CD4-positive, alpha-beta T cell treated with Interleukin-12 subunit alpha and Interleukin-12 subunit beta, for 1 hour (primary cell): ENCODE measurements at regions not wholly inside any gene's neighbourhood (a gene's known extent, or its start where the extent isn't known, plus 50 kb on each side); places are given as distances from the start of the nearest gene placed in this dataset.
"Not testable (repeated sequence)": the region's sequence is repeated elsewhere in the genome, so short reads cannot be mapped to it uniquely, and the experiment has no call there.

ENCODE experiments used
- DNase-seq: peaks from one replicate; pipeline ENCODE4 v3.0.0-alpha.2; 2020

- DNase-seq: no peak
Measured at GRCh38 chr2:183825710-183826109, 701.5 kb downstream of the NUP35 start.

- no peak for DNase-seq
Measured at GRCh38 chr2:183829931-183830330, 705.7 kb downstream of the NUP35 start.

DNA sequence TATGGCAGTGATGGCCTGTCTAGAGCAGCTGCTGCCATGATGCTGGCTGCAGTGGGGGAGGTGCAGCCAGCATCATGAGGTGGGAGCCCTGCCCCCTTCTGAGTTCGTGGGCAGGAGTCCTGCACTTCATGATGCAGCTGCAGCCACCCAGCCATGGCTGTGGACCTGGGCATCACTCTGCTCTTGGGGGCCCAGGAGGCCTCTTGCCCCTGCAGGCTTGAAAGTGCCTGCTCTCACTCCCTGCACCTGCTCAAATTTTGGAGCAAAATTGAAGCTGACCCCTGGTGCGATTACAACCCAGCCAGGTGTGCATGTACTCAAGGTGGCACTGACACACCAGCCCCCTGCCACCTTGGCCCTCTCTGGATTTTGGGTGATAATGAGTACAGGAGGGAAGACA is 712.9 kb downstream of the NUP35 start:
- DNase-seq: no peak

DNA sequence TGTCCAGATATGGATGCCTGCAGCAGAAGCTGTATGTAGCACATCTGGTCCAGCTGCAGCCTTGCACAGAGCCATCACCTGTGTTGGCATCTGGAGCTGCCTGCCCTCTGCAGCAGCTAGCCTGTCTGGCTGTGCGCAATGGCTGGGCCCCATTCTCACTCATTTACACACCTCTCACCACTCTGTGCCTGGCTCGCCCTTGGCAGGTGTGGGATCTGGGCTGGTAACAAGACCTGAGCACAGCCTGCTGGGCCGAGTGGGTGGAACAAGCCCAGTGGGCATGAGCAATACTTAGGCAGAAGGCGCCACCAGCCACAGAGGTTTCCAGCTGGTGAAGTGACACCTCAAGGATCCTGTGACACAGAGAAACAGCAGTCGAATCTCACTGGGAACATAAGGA is 714.1 kb downstream of the NUP35 start:
- DNase-seq: no peak

DNA sequence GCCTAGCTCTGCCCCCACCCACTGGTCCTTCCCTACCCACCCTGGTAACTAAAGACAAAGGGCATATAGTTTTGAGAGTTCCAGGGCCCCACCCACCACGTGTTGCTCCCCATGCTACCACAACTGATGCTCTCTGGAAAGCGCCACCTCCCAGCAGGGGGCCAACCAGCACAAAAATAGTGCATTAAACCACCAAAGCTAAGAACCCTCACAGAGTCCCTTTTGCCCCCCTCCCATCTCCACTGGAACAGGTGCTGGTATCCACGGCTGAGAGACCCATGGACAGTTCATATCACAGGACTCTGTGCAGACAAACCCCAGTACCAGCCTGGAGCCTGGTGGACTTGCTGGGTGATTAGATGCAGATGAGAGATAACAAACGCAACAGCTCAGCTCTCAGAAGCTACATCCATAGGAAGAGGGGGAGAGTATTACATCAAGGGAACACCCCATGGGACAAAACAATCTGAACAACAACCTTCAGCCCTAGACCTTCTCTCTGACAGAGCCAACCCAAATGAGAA is 715.9 kb downstream of the NUP35 start:
- DNase-seq: no peak

GRCh38 chr2:183849826-183850225 is 725.6 kb downstream of the NUP35 start:
- not testable (repeated sequence) for DNase-seq

GRCh38 chr2:183859129-183859528 is 734.9 kb downstream of the NUP35 start:
- no peak for DNase-seq

DNA sequence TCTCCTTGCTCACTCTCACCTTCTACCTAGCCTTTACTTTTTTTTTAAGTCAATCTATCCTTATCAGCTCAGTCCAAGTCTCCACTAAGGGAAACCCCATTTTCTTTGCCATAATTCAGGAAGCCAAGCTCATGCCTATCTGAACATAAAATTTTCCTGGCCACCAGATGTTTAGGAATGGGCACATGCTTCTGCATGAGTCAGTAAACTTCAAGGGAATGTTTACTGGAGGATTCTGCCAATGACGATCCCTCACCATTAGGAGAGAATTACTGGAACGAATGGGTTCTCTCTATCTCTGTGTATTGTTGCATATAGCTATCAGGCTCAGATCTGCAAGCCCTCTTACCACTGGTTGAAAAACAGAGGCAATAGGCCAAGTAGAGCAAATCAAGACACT is 731.7 kb upstream of the ZNF804A start:
- DNase-seq: no peak

DNA sequence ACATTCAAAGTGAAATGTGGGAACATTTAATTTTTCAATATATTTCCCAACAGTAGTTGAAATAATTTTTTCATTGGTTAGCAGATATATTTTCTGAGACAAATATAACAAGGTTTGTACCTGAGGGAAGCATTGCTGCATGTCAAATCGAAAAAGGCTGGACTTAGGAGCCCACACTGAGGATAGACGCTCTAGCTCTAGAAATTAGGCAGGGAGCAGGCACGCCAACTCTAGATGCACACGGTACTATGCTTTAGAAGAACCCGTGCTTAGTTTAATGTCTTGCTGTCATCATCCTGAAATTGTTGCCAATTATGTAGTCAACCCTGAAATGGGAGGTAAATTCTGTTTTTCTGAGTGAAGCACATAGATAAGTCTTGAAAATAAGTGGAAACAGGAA is 731.1 kb upstream of the ZNF804A start:
- no peak for DNase-seq

DNA sequence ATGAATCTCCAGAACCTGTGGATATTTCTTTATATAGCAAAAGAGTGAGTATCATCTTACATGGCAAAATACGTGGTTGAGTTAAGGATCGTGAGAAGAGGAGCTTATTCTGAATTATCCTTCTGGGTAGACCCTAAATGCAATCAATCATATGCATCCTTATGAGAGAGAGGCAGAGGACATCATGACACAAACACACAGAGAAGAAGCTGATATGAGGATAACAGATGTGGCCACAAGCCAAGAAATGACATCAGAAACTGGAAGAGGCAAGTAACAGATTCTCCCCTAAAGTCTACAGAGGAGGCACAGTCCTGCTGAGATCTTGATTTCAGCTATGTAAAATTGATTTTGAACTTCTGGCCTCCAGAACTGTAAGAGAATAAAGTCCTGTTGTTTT is 730.2 kb upstream of the ZNF804A start:
- no peak for DNase-seq

- DNase-seq: no peak
Measured at GRCh38 chr2:183868707-183869106, 729.6 kb upstream of the ZNF804A start.

DNA sequence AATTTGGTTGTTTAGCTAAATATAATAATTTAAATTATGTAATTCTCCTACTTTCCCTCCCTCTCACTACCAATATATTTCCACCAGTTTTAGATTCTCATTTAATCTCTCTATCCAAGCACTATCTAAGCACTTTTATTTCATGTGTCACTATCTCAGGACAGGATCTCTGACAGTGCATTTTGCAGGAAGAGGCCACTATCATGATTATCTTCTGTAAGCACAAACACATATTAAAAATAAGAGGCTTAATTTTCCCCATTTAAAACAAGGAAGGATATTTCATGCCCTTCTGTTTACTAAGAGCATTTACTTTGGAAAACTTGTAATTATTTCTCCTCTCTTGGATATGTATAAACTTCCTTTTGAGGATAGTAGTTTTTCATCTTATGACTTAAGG is 726.2 kb upstream of the ZNF804A start:
- no peak for DNase-seq

- no peak for DNase-seq
Measured at GRCh38 chr2:183881978-183882377, 716.4 kb upstream of the ZNF804A start.

DNA sequence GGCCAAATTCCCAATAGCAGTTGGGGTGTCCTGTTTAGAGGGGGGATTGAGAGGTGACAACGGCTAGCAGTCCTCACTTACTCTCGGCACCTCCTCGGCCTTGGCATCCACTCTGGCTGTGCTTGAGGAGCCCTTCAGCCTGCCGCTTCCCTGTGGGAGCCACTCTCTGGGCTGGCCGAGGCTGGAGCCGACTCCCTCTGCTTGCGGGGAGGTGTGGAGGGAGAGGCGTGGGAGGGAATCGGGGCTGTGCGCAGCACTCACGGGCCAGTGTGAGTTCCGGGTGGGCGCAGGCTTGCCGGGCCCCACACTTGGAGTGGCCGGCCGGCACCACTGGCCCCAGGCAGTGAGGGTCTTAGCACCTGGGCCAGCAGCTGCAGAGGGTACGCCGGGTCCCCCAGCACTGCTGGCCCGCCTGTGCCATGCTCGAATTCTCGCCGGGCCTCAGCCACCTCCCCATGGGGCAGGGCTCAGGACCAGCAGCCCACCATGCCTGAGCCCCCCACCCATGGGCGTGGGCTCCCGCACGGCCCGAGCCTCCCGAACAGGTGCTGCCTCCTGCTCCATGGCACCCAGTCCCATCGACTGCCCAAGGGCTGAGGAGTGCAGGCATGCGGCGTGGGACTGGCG is 705.9 kb upstream of the ZNF804A start:
- no peak for DNase-seq

- no peak for DNase-seq
Measured at GRCh38 chr2:183898641-183899040, 699.7 kb upstream of the ZNF804A start.

GRCh38 chr2:183901931-183902330 is 696.4 kb upstream of the ZNF804A start:
- DNase-seq: no peak

DNA sequence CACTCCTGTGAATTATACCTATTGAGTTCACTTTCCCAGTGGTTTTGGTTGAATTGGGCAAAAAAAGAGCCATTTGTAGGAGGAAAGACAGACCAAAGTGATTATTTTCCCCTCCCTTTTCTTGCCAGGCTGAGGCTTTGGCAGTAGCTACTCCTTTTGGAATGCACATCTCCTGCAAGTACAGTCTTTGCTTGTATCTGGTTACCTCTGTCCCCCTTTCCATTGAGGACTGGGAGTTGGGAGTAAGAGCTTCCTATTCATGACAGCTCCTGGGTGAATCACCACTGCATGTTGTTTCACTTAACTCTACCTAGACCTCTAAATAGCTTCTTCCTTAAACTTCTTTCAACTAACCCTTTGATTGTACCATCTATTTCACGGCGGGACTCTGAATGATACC is 695.3 kb upstream of the ZNF804A start:
- no peak for DNase-seq

DNA sequence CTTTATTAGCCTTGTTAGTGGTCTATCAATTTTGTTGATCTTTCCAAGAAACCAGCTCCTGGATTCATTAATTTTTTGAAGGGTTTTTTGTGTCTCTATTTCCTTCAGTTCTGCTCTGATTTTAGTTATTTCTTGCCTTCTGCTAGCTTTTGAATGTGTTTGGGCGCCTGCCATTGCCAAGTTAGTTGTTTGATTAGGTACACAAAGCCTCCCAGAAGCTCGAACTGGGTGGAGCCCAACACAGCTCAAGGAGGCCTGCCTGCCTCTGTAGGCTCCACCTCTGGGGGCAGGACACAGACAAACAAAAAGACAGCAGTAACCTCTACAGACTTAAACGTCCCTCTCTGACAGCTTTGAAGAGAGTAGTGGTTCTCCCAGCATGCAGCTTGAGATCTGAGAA is 682.3 kb upstream of the ZNF804A start:
- not testable (repeated sequence) for DNase-seq

DNA sequence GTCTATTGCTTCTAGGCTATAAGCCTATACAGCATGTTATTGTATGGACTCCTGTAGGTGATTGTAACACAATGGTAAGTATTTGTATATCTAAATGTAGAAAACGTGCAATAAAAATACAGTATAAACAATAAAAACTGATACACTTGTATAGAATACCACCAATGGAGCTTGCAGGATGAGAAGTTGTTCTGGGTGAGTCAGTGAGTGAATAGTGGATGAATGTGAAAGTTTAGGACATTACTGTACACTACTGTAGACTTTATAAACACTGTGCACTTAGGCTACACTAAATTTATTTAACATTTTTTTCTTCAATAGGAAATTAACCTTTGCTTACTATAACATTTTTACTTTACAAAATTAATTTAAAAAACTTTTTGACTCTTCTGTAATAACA is 679.2 kb upstream of the ZNF804A start:
- DNase-seq: no peak

- DNase-seq: no peak
Measured at GRCh38 chr2:183919926-183920325, 678.4 kb upstream of the ZNF804A start.

DNA sequence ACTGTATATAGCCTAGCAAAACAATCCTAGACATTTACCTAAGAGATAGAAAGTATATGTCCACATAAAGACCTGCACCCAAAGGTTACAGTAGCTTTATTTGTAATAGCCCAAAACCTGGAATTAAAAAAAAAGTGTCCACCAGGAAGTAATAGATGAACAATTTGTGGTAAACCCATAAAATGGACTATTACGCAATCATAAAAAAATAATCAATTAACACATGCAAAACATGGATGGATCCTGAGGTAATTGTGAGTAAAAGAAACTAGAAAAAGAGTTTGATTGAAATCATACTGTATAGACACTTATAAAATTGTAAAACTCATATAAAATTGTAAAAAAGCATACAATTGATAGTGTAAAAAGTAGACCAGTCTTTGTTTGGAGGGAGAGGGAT is 673.0 kb upstream of the ZNF804A start:
- no peak for DNase-seq

- DNase-seq: no peak
Measured at GRCh38 chr2:183926433-183926832, 671.9 kb upstream of the ZNF804A start.

- DNase-seq: no peak
Measured at GRCh38 chr2:183927406-183928325, 670.7 kb upstream of the ZNF804A start.

DNA sequence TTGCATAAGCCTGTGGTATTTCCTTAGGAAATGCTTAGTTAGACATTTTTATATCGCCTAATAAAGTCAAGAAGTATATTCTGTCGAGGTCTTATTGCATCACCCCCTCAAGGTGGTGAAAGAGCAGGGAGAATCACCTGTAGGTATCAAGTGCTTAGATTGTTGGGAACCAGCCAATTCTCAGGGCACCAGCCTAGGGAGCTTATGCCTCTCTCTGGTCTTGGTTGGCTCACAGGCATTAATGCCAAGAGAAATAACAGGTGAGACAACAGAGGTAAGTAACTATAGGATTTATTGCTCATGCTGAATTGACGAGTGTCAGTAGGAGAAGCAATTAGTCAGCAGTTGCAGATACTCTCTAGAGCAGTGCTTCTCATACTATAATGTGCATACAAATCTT is 663.3 kb upstream of the ZNF804A start:
- no peak for DNase-seq
